ENCODE measurements at regions not wholly inside any gene's neighbourhood (a gene's known extent, or its start where the extent isn't known, plus 50 kb on each side); places are given as distances from the start of the nearest gene placed in this dataset.

GRCh38 chr18:45464619-45465018, 150.7 kb upstream of the SLC14A2 start:
- H3K4me1 Mint-ChIP-seq (ENCODE audit: unreplicated experiment), result no peaks in the 10 kb centered on the region
- no peak overlapping the region for H3K27ac Mint-ChIP-seq (ENCODE audit: unreplicated experiment)
- peaks cover 79% of the 10 kb centered on the region for H3K27me3 Mint-ChIP-seq (ENCODE audit: unreplicated experiment)
- H3K36me3 Mint-ChIP-seq (ENCODE audit: unreplicated experiment), result no peaks in the 10 kb centered on the region
- no peak overlapping the region for H3K4me3 Mint-ChIP-seq (ENCODE audit: unreplicated experiment)
- H3K9me3 Mint-ChIP-seq (ENCODE audit: unreplicated experiment), result no peaks in the 10 kb centered on the region
- no peak for TF ChIP-seq CTCF (IDR thresholded peaks at IDR 0.05)
- no peak for DNase-seq (ENCODE audit: extremely low spot score, unreplicated experiment)

GRCh38 chr18:45467293-45467692, 148.0 kb upstream of the SLC14A2 start:
- H3K4me3 Mint-ChIP-seq (ENCODE audit: unreplicated experiment), result no peak overlapping the region
- H3K4me1 Mint-ChIP-seq (ENCODE audit: unreplicated experiment), result no peaks in the 10 kb centered on the region
- peaks cover 60% of the 10 kb centered on the region for H3K27me3 Mint-ChIP-seq (ENCODE audit: unreplicated experiment)
- no peak for TF ChIP-seq CTCF (IDR thresholded peaks at IDR 0.05)
- no peaks in the 10 kb centered on the region for H3K9me3 Mint-ChIP-seq (ENCODE audit: unreplicated experiment)
- DNase-seq (ENCODE audit: extremely low spot score, unreplicated experiment), result no peak
- no peaks in the 10 kb centered on the region for H3K36me3 Mint-ChIP-seq (ENCODE audit: unreplicated experiment)
- H3K27ac Mint-ChIP-seq (ENCODE audit: unreplicated experiment), result no peak overlapping the region

- no peak for TF ChIP-seq CTCF (IDR thresholded peaks at IDR 0.05)
- Mint-ChIP-seq H3K9me3 (ENCODE audit: unreplicated experiment) (no peaks in the 10 kb centered on the region), H3K4me3 (ENCODE audit: unreplicated experiment) (no peak overlapping the region), H3K27ac (ENCODE audit: unreplicated experiment) (no peak overlapping the region), H3K36me3 (ENCODE audit: unreplicated experiment) (no peaks in the 10 kb centered on the region), H3K4me1 (ENCODE audit: unreplicated experiment) (no peaks in the 10 kb centered on the region), H3K27me3 (ENCODE audit: unreplicated experiment) (peaks cover 59% of the 10 kb centered on the region)
- no peak for DNase-seq (ENCODE audit: extremely low spot score, unreplicated experiment)
These were observed 147.3 kb upstream of the SLC14A2 start for GRCh38 chr18:45467945-45468344.

GRCh38 chr18:45478889-45479288, 136.4 kb upstream of the SLC14A2 start:
- Mint-ChIP-seq H3K9me3 (ENCODE audit: unreplicated experiment) (peaks cover 10% of the 10 kb centered on the region), H3K4me3 (ENCODE audit: unreplicated experiment) (no peak overlapping the region), H3K4me1 (ENCODE audit: unreplicated experiment) (peaks cover 13% of the 10 kb centered on the region), H3K36me3 (ENCODE audit: unreplicated experiment) (no peaks in the 10 kb centered on the region), H3K27me3 (ENCODE audit: unreplicated experiment) (peaks cover 76% of the 10 kb centered on the region), H3K27ac (ENCODE audit: unreplicated experiment) (no peak overlapping the region)
- DNase-seq (ENCODE audit: extremely low spot score, unreplicated experiment), result no peak
- no peak for TF ChIP-seq CTCF (IDR thresholded peaks at IDR 0.05)

- Mint-ChIP-seq H3K4me3 (ENCODE audit: unreplicated experiment) (no peak overlapping the region), H3K36me3 (ENCODE audit: unreplicated experiment) (no peaks in the 10 kb centered on the region), H3K9me3 (ENCODE audit: unreplicated experiment) (peaks cover 3% of the 10 kb centered on the region), H3K27me3 (ENCODE audit: unreplicated experiment) (peaks cover 77% of the 10 kb centered on the region), H3K4me1 (ENCODE audit: unreplicated experiment) (peaks cover 13% of the 10 kb centered on the region), H3K27ac (ENCODE audit: unreplicated experiment) (no peak overlapping the region)
- no peak for DNase-seq (ENCODE audit: extremely low spot score, unreplicated experiment)
- TF ChIP-seq CTCF (IDR thresholded peaks at IDR 0.05), result no peak
These were observed 134.9 kb upstream of the SLC14A2 start for GRCh38 chr18:45480219-45481015.

All from osteocyte (in vitro differentiated cells).